ENCODE measurements at regions not wholly inside any gene's neighbourhood (a gene's known extent, or its start where the extent isn't known, plus 50 kb on each side); places are given as distances from the start of the nearest gene placed in this dataset.

DNA sequence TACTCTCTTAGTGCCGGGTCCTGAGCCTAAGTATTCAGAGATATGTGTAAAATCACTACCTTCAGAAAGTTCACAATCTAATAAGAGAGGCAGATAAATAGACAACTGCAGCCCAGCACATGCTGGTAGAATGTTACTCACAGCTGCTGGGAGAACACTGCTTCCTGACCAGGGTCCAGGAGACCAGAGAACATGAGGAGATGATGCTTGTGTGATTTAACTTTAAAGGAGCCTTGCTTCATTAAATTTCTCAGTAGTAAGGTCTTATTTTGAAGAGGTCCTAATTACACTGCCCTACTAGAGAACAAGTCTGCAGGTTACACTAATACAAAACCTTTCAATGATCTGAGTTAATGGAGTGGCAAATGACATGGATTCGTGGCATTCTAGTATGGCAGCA lies 209.9 kb upstream of the TRIB2 start:
- no peak for DNase-seq

GRCh38 chr2:12507295-12507694 lies 209.4 kb upstream of the TRIB2 start:
- DNase-seq: no peak

DNA sequence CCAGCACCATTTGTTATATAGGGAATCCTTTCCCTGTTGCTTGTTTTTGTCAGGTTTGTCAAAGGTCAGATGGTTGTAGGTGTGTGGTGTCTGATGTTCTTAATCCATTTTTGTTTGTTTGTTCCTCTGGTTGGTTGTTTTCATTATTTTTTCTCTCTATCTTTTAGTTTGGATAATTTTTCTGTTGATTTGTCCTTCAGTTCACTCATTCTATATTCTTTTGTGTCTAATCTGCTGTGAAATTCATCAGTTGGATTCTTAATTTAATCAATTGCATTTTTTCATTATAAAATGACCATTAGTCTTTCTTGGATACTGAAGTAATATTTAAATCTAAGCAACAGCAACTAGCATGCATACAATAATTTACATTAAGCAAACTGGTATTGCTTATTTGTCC lies 206.7 kb upstream of the TRIB2 start:
- no peak for DNase-seq

DNA sequence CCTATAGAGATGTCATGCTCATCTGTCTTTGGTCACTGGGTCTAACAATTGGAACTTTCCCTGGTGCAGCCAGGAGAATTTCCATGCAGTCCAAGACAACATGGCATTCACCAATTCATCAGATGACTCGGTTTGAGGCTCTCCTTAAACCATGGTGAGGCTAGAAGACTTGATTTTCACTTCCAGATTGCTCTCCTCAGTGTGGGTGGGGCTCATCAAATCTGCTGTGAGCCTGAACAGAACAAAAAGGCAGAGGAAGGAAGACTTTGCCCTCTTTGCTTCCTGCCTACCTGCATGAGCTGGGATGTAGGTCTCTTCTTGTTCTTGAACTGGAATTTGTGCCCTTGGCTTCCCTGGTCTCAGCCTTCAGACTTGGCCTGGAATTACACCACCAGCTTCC lies 203.4 kb upstream of the TRIB2 start:
- DNase-seq: no peak

GRCh38 chr2:12514168-12514567 lies 202.6 kb upstream of the TRIB2 start:
- no peak for DNase-seq

DNA sequence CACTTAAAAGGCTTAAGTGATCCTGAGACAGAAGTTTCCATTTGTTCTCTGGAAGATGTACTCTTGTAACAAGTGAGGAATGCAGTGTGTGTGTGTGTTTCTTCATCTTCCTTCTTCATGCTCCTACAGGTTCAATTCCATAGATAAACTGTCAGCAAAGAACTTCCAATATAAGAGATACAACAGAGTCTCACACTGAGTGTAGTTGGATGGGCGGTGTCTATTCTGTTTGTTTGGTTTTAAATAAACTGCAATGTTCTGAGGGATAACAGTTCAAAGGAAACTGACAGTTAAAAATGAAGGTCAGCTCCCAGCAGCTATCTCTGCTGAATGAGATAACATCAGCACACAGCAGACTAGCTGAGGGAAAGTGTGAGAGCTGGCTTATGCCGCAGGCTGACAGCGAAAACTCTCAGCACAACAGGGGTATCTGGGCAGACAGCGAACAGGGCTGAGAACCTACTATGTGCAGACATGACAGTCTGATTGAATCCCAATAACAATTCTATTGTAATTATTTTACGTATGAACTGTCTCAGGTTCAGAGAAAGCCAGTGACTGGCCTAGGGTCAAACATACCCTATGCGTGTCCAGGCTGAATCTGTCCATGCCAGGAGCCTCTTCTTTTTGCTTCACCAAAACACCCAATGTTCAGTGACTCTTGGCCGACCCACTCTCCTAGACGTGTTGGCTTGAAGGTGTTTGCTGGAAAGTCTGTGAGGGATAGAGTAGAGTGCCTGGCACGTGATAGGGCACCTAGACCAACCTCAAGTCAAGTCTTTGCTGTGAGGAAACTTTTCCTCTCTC lies 201.9 kb upstream of the TRIB2 start:
- no peak for DNase-seq

GRCh38 chr2:12515871-12516270 lies 200.9 kb upstream of the TRIB2 start:
- no peak for DNase-seq

GRCh38 chr2:12533337-12534005 lies 183.3 kb upstream of the TRIB2 start:
- peak; percentile 57 for DNase-seq

GRCh38 chr2:12534646-12535263 lies 182.0 kb upstream of the TRIB2 start:
- peak; percentile 99 for DNase-seq

- peak; percentile 66 for DNase-seq
Observed at GRCh38 chr2:12536976-12537375, 179.8 kb upstream of the TRIB2 start.

GRCh38 chr2:12538138-12538694 lies 178.5 kb upstream of the TRIB2 start:
- DNase-seq: no peak

GRCh38 chr2:12539336-12539735 lies 177.4 kb upstream of the TRIB2 start:
- DNase-seq: no peak

DNA sequence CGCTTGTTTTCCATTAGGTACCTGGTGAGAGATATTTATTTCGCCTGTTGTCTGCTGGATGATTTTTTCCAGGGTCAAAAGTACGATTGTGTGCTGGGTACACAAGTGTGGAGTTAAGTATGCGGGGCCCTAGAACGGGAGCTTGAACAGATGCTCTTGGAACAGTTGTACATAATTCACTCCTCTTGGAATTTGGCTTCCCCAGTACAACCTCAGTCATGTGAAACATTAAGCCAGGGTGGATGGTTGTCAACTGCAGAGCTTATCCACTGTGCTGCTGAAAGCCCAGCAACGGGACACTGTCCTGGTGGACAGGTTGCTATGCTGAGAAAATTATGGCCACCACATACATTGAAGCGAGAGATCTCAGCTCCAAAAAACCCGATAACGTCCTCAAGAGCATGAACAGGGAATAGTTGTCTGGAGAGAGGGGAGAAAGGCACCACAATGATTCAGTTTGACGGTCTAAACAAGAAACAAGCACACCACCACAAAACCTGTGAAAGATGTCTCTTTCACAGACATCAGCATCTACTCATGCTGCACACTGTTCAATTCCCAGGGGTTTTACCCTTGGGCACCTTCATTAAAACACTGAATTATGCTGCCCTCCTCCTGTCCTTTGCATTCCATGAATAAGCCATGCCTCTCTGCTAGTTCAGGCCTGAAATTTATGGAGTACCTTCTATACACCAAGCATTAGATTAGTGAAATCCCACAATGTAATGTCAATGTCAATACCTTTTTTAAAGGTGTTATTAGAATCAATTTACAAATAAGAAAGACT lies 176.8 kb upstream of the TRIB2 start:
- no peak for DNase-seq

DNA sequence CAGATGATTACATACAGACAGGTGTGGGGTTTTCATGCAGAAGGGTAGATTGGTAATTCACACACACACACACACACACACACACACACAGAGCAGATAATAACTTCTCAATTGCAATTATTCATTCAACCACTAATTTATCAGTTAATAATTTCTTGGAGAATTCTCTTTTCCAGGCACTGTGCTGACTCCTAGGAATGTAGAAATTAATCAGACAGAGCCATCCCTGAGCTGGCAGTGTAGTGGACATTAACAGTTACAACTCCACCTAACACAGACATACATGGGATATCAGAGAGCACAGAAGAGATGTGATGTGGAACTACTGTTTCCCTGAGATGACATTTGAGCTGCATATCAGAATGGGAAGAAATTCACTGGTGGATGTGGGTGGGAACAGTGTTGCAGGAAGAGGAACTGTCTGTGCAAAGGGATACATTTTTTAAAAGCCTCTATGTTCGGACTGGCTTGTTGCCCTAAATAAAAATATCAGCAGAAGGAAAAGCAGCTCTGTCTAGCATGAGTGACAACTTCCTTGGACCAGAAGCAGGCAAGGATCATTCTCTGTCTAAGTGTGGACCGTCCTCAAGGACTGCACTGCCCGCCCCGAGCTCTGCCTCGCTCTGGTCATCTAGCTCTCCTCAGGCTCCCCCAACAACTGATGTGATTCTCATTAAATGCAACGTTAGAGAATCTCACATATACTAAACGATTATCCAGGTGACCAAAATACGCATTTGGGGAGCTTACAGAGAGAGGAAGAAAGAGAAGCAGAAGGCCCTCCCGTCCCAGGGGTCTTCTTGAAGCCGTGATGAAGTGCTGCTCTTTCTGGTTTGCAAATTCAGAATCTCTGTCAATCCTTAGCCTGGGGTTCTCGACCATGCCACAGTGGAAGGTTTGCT lies 173.4 kb upstream of the TRIB2 start:
- no peak for DNase-seq

GRCh38 chr2:12543978-12544558 lies 172.7 kb upstream of the TRIB2 start:
- DNase-seq: peak; percentile 35

DNA sequence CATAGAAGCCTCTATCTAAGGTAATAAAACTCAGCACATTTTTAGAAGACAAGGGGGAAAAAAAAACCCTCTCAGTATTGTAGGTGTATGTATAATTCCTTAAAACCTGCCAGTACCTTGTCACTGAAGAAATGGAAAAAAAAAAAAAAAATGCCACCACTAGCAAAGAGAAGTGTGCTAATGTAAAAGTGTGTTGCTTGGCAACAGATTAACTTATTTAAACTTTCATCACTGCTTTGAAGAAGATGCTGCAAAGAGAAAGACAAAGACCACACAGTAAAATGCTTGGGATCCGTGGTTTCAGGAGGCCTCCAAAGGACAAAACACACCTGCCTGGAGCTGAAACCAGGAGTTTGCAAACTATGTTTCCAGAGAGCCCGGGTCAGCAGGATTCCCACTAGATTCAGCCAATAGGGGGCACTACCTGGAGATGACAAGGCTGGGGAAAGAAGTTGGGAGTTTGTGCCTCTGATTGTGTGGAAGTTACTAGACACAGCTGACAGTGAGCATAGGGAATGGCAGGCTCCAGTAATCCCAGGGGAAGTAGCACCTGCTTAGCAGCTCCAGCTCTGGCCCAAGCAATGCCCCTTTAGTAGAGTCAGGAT lies 169.1 kb upstream of the TRIB2 start:
- DNase-seq: no peak

GRCh38 chr2:12548906-12549305 lies 167.8 kb upstream of the TRIB2 start:
- DNase-seq: no peak

DNA sequence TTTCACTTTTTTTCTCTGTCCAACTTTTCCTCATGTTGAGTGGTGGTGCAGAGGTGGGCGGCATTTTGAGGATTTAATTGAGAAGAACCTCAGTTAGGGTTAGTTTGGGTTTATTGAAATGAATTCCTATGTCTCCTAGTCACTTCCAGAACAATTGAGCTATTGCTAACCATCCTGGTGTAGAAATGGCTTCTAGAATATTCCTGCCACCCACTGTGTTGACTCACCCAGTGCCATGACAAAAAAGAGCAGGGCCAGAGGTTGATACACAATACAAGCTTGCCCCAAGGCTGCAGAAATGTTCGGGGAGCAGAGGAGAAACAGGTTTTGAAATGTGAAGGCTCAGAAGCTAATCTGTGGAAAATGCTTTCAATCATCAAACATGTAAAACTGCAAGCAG lies 167.1 kb upstream of the TRIB2 start:
- peak; percentile 57 for DNase-seq

DNA sequence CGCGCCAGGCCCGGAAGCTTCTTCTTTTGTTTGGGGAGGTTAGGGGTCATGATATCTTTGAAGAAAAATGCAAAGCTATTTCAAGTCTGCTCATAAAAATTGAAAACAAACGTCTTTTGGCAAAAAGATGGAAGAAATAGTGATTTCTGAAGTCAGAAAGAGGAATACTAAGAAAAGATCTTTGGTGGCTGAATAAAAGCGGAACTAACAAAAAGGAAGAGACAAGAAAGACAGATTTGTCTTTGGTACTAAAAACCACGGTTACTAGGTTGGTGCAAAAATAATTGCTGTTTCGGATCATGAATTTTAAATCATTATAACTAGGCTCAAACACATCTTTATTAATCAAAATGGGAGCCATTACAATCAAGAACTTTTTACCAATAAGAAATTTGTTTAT lies 164.6 kb upstream of the TRIB2 start:
- no peak for DNase-seq

DNA sequence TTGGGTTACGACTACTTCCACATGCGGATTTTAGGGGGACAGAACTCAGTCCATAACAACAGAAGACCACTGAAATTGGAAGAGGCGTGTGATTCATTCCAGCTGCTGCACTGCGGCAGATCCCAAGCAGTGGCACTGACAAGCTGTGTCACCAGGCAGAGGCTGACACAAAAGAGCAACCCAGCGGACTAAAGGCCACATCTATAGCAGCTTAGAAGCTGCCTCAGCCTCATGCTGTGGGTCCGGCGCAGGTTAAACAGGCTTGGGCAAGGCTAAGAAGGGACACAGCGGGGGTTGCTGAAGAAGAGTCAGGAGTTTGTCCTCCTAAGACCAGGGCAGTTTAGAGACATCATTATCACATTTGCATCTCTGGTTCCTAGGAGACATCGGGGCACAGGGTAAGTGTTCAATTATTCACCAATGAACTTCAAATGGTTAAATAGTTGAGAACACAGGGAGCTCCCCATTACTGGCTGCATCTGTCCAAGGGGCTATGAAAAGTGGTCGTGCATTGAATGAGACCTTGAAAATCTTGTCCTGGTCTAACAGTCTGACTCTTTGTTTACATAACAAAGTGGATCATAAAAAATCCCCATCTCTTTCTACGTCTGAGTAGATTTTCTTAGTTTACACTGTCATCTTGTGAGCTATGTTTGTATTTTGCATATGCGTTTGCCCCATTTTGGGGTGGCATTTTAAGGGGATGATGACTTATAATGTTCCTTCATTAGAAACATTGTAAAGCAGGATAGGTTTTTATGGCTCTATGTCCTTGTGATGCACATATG lies 162.3 kb upstream of the TRIB2 start:
- no peak for DNase-seq
